ENCODE measurements at regions not wholly inside any gene's neighbourhood (a gene's known extent, or its start where the extent isn't known, plus 50 kb on each side); places are given as distances from the start of the nearest gene placed in this dataset.
A peak's percentile ranks its signal among the peaks of the same experiment; 100 is the strongest.

DNA sequence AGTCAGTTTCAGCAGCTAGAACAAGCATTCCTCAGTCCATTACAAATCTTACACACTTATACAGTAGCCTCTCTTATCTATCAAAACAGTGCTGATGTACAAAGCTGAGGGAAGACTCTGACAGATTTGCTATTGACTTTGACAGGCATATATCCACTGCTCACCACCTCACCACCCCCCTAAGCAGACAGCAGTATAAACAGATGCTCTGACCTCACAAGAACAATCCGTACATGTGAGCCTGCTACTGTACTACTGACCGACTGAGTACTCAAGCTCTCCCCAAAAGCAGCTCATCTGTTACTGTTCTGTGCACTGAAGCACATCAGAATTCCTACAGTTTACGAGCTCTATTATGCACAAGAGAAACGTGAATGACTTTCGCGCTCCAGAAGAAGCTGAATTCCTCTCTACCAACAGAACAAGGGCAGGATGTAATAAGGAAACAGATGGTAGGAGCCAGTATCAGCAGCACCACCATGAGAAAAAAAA, 95.6 kb upstream of the PDE1A start:
- Histone ChIP-seq H3K27me3 (no peaks in the 10 kb centered on the region), H3K4me1 (ENCODE audit: low read depth) (no peaks in the 10 kb centered on the region), H3K4me3 (no peak overlapping the region), H3K27ac (no peak overlapping the region), H3K36me3 (no peaks in the 10 kb centered on the region), H3K9me3 (ENCODE audit: low read depth) (no peaks in the 10 kb centered on the region)
- TF ChIP-seq, protein P1, sequence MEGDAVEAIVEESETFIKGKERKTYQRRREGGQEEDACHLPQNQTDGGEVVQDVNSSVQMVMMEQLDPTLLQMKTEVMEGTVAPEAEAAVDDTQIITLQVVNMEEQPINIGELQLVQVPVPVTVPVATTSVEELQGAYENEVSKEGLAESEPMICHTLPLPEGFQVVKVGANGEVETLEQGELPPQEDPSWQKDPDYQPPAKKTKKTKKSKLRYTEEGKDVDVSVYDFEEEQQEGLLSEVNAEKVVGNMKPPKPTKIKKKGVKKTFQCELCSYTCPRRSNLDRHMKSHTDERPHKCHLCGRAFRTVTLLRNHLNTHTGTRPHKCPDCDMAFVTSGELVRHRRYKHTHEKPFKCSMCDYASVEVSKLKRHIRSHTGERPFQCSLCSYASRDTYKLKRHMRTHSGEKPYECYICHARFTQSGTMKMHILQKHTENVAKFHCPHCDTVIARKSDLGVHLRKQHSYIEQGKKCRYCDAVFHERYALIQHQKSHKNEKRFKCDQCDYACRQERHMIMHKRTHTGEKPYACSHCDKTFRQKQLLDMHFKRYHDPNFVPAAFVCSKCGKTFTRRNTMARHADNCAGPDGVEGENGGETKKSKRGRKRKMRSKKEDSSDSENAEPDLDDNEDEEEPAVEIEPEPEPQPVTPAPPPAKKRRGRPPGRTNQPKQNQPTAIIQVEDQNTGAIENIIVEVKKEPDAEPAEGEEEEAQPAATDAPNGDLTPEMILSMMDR (IDR thresholded peaks at IDR 0.05; ENCODE audit: low read depth, low read length), result no peak
- DNase-seq (ENCODE audit: low read depth in 1 of 2, low spot score in 1 of 2), result peak in 1 of 2 donors; percentile 34

DNA sequence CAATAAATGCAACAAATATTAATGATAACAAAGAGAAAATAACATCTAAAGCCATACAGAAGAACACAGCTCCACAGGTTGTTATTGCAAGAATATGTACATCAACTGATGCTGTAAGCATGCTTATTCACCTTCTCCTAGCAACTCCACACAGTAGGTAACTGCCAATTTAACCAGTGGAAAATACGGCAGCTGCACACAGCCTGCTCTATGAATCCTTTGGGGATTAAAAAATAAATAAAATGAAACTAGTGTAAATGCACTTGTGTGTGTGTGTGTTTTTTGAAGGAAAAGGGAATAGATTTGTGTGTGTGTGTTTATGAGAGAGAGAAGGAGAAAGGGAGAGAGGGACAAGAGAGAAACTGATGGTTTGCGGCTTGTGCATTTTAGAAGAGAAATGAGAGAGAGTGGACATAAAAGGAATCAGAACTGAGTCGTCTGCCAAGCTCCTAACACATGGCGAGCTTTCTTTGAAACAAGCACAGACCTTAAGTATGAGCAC, 96.2 kb upstream of the PDE1A start:
- no peaks in the 10 kb centered on the region for H3K9me3 ChIP-seq (ENCODE audit: low read depth)
- H3K27me3 ChIP-seq, result no peaks in the 10 kb centered on the region
- H3K4me1 ChIP-seq (ENCODE audit: low read depth), result no peaks in the 10 kb centered on the region
- TF ChIP-seq, protein P1 (IDR thresholded peaks at IDR 0.05; ENCODE audit: low read depth, low read length), result no peak
- DNase-seq (ENCODE audit: low read depth in 1 of 2, low spot score in 1 of 2), result peak in 1 of 2 donors; percentile 21
- H3K4me3 ChIP-seq, result no peak overlapping the region
- H3K36me3 ChIP-seq, result no peaks in the 10 kb centered on the region
- H3K27ac ChIP-seq, result no peak overlapping the region

DNA sequence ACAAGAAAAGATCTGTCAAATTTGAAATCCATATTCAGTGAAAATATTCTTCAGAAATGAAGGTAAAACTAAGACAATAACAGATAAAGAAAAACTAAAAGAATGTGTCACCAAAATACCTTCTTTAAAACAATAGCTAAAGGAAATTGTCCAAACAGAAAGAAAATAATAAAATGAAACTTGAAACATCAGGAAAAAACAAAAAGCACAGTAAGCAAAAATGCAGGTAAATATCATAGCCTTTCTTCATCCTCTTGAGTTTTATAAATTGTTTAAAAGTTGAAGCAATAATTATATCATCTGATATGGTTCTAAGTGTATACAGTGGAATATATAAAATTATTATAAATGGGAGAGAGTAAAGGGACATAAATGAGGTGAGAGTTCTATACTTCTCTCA, 103.8 kb upstream of the PDE1A start:
- Histone ChIP-seq H3K27me3 (no peaks in the 10 kb centered on the region), H3K9me3 (ENCODE audit: low read depth) (no peaks in the 10 kb centered on the region), H3K36me3 (no peaks in the 10 kb centered on the region), H3K4me1 (ENCODE audit: low read depth) (no peaks in the 10 kb centered on the region), H3K27ac (no peak overlapping the region), H3K4me3 (no peak overlapping the region)
- TF ChIP-seq, protein P1 (IDR thresholded peaks at IDR 0.05; ENCODE audit: low read depth, low read length), result no peak
- DNase-seq (ENCODE audit: low read depth in 1 of 2, low spot score in 1 of 2), result no peak

DNA sequence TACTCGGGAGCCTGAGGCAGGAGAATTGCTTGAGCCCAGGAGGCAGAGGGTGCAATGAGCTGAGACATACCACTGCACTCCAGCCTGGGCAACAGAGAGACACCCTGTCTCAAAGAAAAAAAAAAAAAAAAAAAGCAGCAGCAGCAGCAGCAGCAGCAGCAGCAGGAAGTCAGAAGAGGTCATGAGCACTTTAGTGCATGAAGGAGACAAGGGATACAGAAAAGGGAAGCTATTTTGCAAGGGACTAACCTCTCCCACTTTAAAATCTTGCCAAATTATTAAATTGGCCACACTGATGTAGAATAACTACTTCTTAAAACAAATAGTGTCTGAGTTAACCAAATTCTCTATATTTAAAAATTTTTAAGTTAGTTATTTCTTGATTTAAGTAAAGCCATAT, 113.4 kb upstream of the PDE1A start:
- peak in 1 of 2 donors; percentile 18 for DNase-seq (ENCODE audit: low read depth in 1 of 2, low spot score in 1 of 2)
- no peaks in the 10 kb centered on the region for H3K9me3 ChIP-seq (ENCODE audit: low read depth)
- no peaks in the 10 kb centered on the region for H3K36me3 ChIP-seq
- no peaks in the 10 kb centered on the region for H3K4me1 ChIP-seq (ENCODE audit: low read depth)
- H3K27me3 ChIP-seq, result no peaks in the 10 kb centered on the region
- TF ChIP-seq, protein P1 (IDR thresholded peaks at IDR 0.05; ENCODE audit: low read depth, low read length), result no peak
- no peak overlapping the region for H3K4me3 ChIP-seq
- no peak overlapping the region for H3K27ac ChIP-seq

DNA sequence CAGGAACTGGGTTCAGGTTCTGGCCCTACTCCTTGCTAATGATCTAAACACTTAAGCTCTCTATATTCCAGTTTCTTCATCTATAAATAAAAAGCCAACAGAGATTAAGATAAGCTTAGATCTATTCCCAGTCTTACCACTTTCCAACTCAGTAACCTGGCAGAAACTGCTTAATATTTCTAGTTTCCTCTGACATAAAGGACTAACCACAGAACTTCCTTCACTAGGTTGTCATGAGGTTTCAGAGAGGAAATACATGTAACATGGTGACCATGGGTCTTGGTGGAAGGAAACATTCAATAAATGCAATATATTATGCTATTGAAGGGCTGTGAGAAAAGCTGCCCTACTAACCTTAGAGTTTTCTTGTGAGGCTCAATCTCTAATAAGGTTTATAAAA, 114.4 kb upstream of the PDE1A start:
- TF ChIP-seq, protein P1 (IDR thresholded peaks at IDR 0.05; ENCODE audit: low read depth, low read length), result no peak
- DNase-seq (ENCODE audit: low read depth in 1 of 2, low spot score in 1 of 2), result peak in 1 of 2 donors; percentile 21
- Histone ChIP-seq H3K9me3 (ENCODE audit: low read depth) (no peaks in the 10 kb centered on the region), H3K27ac (no peak overlapping the region), H3K27me3 (no peaks in the 10 kb centered on the region), H3K36me3 (no peaks in the 10 kb centered on the region), H3K4me1 (ENCODE audit: low read depth) (no peaks in the 10 kb centered on the region), H3K4me3 (no peak overlapping the region)

Data from cardiac muscle cell (in vitro differentiated cells and primary cell).